Colonic mucosa (tissue), 4 donors: ENCODE measurements at regions not wholly inside any gene's neighbourhood (a gene's known extent, or its start where the extent isn't known, plus 50 kb on each side); places are given as distances from the start of the nearest gene placed in this dataset.

ENCODE experiments used
- DNase-seq: peaks from one replicate; pipeline ENCODE4 v3.0.0-alpha.2; 2020
- H3K27ac ChIP-seq: fragments of 200-600 bp; one replicate; pipeline ENCODE4 v1.8.0; 2021
- H3K27me3 ChIP-seq: fragments of 200-600 bp; one replicate; pipeline ENCODE4 v1.8.0; 2021
- H3K36me3 ChIP-seq: fragments of 200-600 bp; one replicate; pipeline ENCODE4 v1.8.0; 2021
- H3K4me1 ChIP-seq: fragments of 200-600 bp; one replicate; pipeline ENCODE4 v1.8.0; 2021; ENCODE audit warnings: mild to moderate bottlenecking
- H3K4me3 ChIP-seq: fragments of 200-600 bp; one replicate; pipeline ENCODE4 v1.8.0; 2021
- H3K9ac ChIP-seq, 2 donors: one replicate each; pipeline ENCODE4 v1.7.0; 2013; ENCODE audit warnings: control low read depth in 2 of 2, low read depth in 2 of 2, low read length in 2 of 2
- H3K9me3 ChIP-seq: fragments of 200-600 bp; one replicate; pipeline ENCODE4 v1.8.0; 2021
- CTCF ChIP-seq: fragments of 200-600 bp; IDR thresholded peaks from one replicate; pipeline ENCODE4 v1.8.0; 2022; ENCODE audit warnings: antibody characterized with exemption, mild to moderate bottlenecking
- intact Hi-C: fragments of 100-400 bp; cut with DNase I; formaldehyde crosslinking; loops from one replicate; pipeline ENCODE4 v1.14.1; 2022
- donor health status: healthy.
- donor health status: DM: no; HTN: no; CAD: no.
- donor health status: DM: no; HTN: no; CAD: no.

GRCh38 chr13:69556540-69557196 is 551.0 kb upstream of the ATXN8OS start:
- no peak for TF ChIP-seq CTCF
- no peaks in the 10 kb centered on the region for H3K27me3 ChIP-seq
- no peak overlapping the region for H3K27ac ChIP-seq
- H3K36me3 ChIP-seq: no peaks in the 10 kb centered on the region
- H3K4me3 ChIP-seq: no peak overlapping the region
- H3K4me1 ChIP-seq: no peaks in the 10 kb centered on the region
- H3K9ac ChIP-seq: no peak overlapping the region
- intact Hi-C loops: no loop called here
- DNase-seq: no peak
- no peaks in the 10 kb centered on the region for H3K9me3 ChIP-seq

- H3K27me3 ChIP-seq: no peaks in the 10 kb centered on the region
- no peaks in the 10 kb centered on the region for H3K36me3 ChIP-seq
- intact Hi-C loops: no loop called here
- H3K4me1 ChIP-seq: no peaks in the 10 kb centered on the region
- no peak overlapping the region for H3K27ac ChIP-seq
- no peak for DNase-seq
- no peak overlapping the region for H3K4me3 ChIP-seq
- H3K9ac ChIP-seq: no peak overlapping the region
- H3K9me3 ChIP-seq: no peaks in the 10 kb centered on the region
- TF ChIP-seq CTCF: no peak
Observed at GRCh38 chr13:69553976-69554375, 553.6 kb upstream of the ATXN8OS start.

- no peaks in the 10 kb centered on the region for H3K36me3 ChIP-seq
- TF ChIP-seq CTCF: no peak
- no peak overlapping the region for H3K4me3 ChIP-seq
- intact Hi-C loops: no loop called here
- H3K9me3 ChIP-seq: no peaks in the 10 kb centered on the region
- H3K27me3 ChIP-seq: no peaks in the 10 kb centered on the region
- no peak for DNase-seq
- H3K27ac ChIP-seq: no peak overlapping the region
- H3K9ac ChIP-seq: no peak overlapping the region
- H3K4me1 ChIP-seq: no peaks in the 10 kb centered on the region
Observed at GRCh38 chr13:69551193-69551592, 556.4 kb upstream of the ATXN8OS start.

DNA sequence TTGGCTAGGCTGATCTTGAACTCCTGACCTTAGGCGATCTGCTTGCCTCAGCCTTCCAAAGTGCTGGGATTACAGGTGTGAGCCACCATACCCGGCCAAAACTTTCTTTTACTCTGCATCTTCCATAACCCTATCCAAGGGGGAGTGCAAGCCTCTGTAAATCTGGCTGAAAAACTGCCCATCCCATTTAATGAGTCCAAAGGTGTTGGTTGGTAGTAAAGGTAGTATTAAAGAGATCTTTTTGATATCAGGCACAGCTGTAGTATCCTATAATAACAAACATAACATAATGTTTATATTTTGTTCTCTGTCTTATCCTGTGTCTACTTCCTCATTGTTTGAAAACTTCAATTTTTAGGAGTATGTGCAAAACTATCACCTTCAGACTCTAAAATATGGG is 559.8 kb upstream of the ATXN8OS start:
- intact Hi-C loops: no loop called here
- H3K9me3 ChIP-seq: no peaks in the 10 kb centered on the region
- DNase-seq: no peak

DNA sequence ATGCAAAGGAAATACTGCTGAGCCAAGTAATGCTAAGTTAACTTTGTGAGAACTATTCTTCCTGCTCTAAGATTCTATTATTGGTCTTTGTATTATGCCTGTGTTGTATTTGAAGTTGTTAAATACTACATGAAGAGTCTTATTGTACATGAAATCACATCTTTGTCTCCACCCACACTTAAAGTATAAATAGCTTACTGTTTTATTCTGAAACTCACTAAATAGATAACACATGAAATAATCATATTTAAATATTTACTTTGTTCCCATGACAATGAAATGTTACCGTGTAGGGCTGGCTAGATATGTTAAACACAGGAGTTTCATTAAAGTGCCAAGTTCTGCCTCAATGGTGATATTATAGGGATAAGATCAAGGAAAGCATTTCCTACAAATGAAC is 562.1 kb upstream of the ATXN8OS start:
- Histone ChIP-seq H3K9me3 (no peaks in the 10 kb centered on the region), H3K4me1 (no peaks in the 10 kb centered on the region), H3K9ac (no peak overlapping the region), H3K36me3 (no peaks in the 10 kb centered on the region), H3K27me3 (no peaks in the 10 kb centered on the region), H3K27ac (no peak overlapping the region), H3K4me3 (no peak overlapping the region)
- intact Hi-C loops: no loop called here
- no peak for TF ChIP-seq CTCF
- DNase-seq: no peak

More for the DNA sequence above, 559.8 kb upstream of the ATXN8OS start:
- Histone ChIP-seq H3K36me3 (no peaks in the 10 kb centered on the region), H3K27me3 (no peaks in the 10 kb centered on the region), H3K4me3 (no peak overlapping the region), H3K27ac (no peak overlapping the region), H3K9ac (no peak overlapping the region), H3K4me1 (no peaks in the 10 kb centered on the region)
- TF ChIP-seq CTCF: no peak
